CD14-positive monocyte (primary cell): ENCODE measurements at regions not wholly inside any gene's neighbourhood (a gene's known extent, or its start where the extent isn't known, plus 50 kb on each side); places are given as distances from the start of the nearest gene placed in this dataset.

ENCODE experiments used
- DNase-seq, 3 donors: peaks; one replicate each; pipeline ENCODE4 v3.0.0-alpha.2; 2011 to 2022
- H2AFZ ChIP-seq: 2 replicates; pipeline ENCODE4 v1.6.0; 2012; ENCODE audit warnings: mild to moderate bottlenecking, low read depth, low read length, inconsistent platforms; ENCODE audit not compliant: insufficient read depth, poor library complexity, severe bottlenecking
- H3K27ac ChIP-seq, 2 donors: 1 replicate in 1 of 2; 2 replicates in 1 of 2; pipeline ENCODE4 v1.5.1; 2012 to 2013; ENCODE audit warnings: low read length in 2 of 2, control low read depth in 1 of 2, inconsistent platforms in 1 of 2, low read depth in 1 of 2, mild to moderate bottlenecking in 1 of 2
- H3K27me3 ChIP-seq, 2 donors: one replicate each; pipeline versions ENCODE4 v1.6.0 to v1.6.1; 2011 to 2013; ENCODE audit warnings: low read length in 2 of 2; ENCODE audit not compliant: control insufficient read depth in 2 of 2, insufficient read depth in 2 of 2
- H3K36me3 ChIP-seq, 2 donors: replicated peaks in 1 of 2; 1 replicate in 1 of 2; 2 replicates in 1 of 2; pipeline versions ENCODE4 v1.5.1 to v1.6.1; 2012 to 2013; ENCODE audit warnings: low read length in 2 of 2, control low read depth in 1 of 2, inconsistent platforms in 1 of 2, mild to moderate bottlenecking in 1 of 2; ENCODE audit not compliant: insufficient read depth in 2 of 2, control insufficient read depth in 1 of 2
- H3K4me1 ChIP-seq, 2 donors: 1 replicate in 1 of 2; 2 replicates in 1 of 2; pipeline versions ENCODE4 v1.5.1 to v1.6.1; 2012 to 2013; ENCODE audit warnings: low read length in 2 of 2, control low read depth in 1 of 2, inconsistent platforms in 1 of 2, mild to moderate bottlenecking in 1 of 2, moderate library complexity in 1 of 2; ENCODE audit not compliant: insufficient read depth in 2 of 2, control insufficient read depth in 1 of 2
- H3K4me2 ChIP-seq: replicated peaks from 2 replicates; pipeline ENCODE3; 2012; ENCODE audit warnings: low read length, moderate library complexity, mild to moderate bottlenecking; ENCODE audit not compliant: poor library complexity, severe bottlenecking; ENCODE audit errors: extremely low read depth
- H3K4me3 ChIP-seq, 3 experiments: fragments of 200-600 bp in 1 of 3; sonication (generic) in 1 of 3; replicated peaks in 1 of 3; 1 replicate in 2 of 3; 2 replicates in 1 of 3; pipeline ENCODE4 v1.5.1; 2011 to 2013; ENCODE audit warnings: low read length in 3 of 3, mild to moderate bottlenecking in 3 of 3, control low read depth in 2 of 3, low read depth in 2 of 3, inconsistent platforms in 1 of 3, moderate library complexity in 1 of 3
- H3K79me2 ChIP-seq: 2 replicates; pipeline ENCODE4 v1.6.0; 2012; ENCODE audit warnings: mild to moderate bottlenecking, control low read depth, inconsistent platforms, low read length, moderate library complexity; ENCODE audit not compliant: insufficient read depth
- H3K9ac ChIP-seq: 2 replicates; pipeline ENCODE4 v1.6.0; 2017; ENCODE audit warnings: low read length, mild to moderate bottlenecking; ENCODE audit not compliant: insufficient read depth, poor library complexity, severe bottlenecking
- H3K9me3 ChIP-seq, 2 donors: replicated peaks in 1 of 2; 1 replicate in 1 of 2; 2 replicates in 1 of 2; pipeline versions ENCODE4 v1.5.1 to v1.6.1; 2012 to 2013; ENCODE audit warnings: low read length in 2 of 2, control low read depth in 1 of 2; ENCODE audit not compliant: control insufficient read depth in 1 of 2, insufficient read depth in 1 of 2
- H4K20me1 ChIP-seq: 2 replicates; pipeline ENCODE4 v1.6.0; 2012; ENCODE audit warnings: mild to moderate bottlenecking, low read length, control low read depth, moderate library complexity; ENCODE audit not compliant: insufficient read depth
- H3K27ac Mint-ChIP-seq, 7 donors: one replicate each; pipeline ENCODE4 v1.8.0; 2020; ENCODE audit warnings: mild to moderate bottlenecking in 7 of 7, mixed read lengths in 7 of 7, moderate library complexity in 6 of 7, inconsistent platforms in 2 of 7
- H3K27me3 Mint-ChIP-seq, 3 donors: one replicate each; pipeline ENCODE4 v1.8.0; 2021 to 2022; ENCODE audit warnings: low read depth in 3 of 3, mild to moderate bottlenecking in 3 of 3, mixed read lengths in 3 of 3, moderate library complexity in 3 of 3, inconsistent platforms in 1 of 3
- H3K36me3 Mint-ChIP-seq, 2 donors: one replicate each; pipeline ENCODE4 v1.8.0; 2020; ENCODE audit warnings: mixed read lengths in 2 of 2, inconsistent platforms in 1 of 2, mild to moderate bottlenecking in 1 of 2
- H3K4me1 Mint-ChIP-seq: one replicate; pipeline ENCODE4 v1.8.0; 2020; ENCODE audit warnings: mild to moderate bottlenecking, mixed read lengths
- H3K4me3 Mint-ChIP-seq, 2 donors: one replicate each; pipeline ENCODE4 v1.8.0; 2020; ENCODE audit warnings: mild to moderate bottlenecking in 2 of 2, mixed read lengths in 2 of 2, moderate library complexity in 1 of 2
- H3K9me3 Mint-ChIP-seq, 7 donors: one replicate each; pipeline ENCODE4 v1.8.0; 2020 to 2022; ENCODE audit warnings: mixed read lengths in 7 of 7, mild to moderate bottlenecking in 6 of 7, moderate library complexity in 6 of 7, inconsistent platforms in 2 of 7
- WGBS: methylation state at CpG from one replicate; pipeline ENCODE4 v1.1.5; 2013; ENCODE audit warnings: missing lambda C conversion rate; ENCODE audit not compliant: insufficient coverage; 5-methylcytosine and 5-hydroxymethylcytosine counted together
- intact Hi-C, 2 donors: fragments of 100-400 bp; cut with micrococcal nuclease; formaldehyde crosslinking; loops; one replicate each; pipeline versions ENCODE4 v1.15.0 to v1.15.1; 2023
- TF ChIP-seq, protein P1 (sequence below): fragments of 200-600 bp; IDR thresholded peaks from one replicate; pipeline ENCODE4 v1.8.0; 2022; ENCODE audit warnings: antibody characterized with exemption, mild to moderate bottlenecking

DNA sequence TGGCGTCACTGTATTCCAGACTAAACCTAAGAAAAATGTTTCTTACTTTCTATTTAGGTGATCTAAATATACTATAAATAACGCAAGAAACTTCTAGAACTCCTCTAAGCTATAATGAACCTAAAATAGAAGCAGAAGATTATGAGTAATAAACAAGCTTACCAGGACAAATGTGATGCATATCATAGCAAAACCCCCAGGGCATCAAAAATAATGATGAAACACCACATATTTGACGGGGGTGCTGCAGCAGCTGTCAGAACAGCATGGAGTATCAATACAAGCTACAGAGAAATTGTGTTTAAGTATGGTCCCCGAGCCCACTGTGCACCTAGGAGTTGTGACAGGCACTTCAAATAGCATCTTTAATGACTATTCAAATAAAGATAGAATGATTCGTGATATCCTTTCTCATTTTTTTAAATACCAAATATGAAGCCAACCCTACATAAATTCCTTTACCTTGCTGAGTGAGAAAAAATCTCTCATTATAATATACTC lies 337.3 kb downstream of the CENPC start:
- Mint-ChIP-seq H3K27me3 (no peaks in the 10 kb centered on the region), H3K4me3 (no peak overlapping the region), H3K27ac (no peak overlapping the region), H3K36me3 (no peaks in the 10 kb centered on the region), H3K4me1 (no peaks in the 10 kb centered on the region), H3K9me3 (peaks cover 0 to 9% (median 0%) of the 10 kb centered on the region in 7 donors)
- Histone ChIP-seq H3K4me1 (no peaks in the 10 kb centered on the region), H4K20me1 (no peaks in the 10 kb centered on the region), H3K36me3 (no peaks in the 10 kb centered on the region), H3K9ac (no peak overlapping the region), H3K27ac (no peak overlapping the region), H3K79me2 (no peaks in the 10 kb centered on the region), H2AFZ (no peak overlapping the region), H3K27me3 (no peaks in the 10 kb centered on the region), H3K4me2 (no peak overlapping the region), H3K4me3 (no peak overlapping the region), H3K9me3 (peaks cover 0 to 5% of the 10 kb centered on the region in 2 donors)
- intact Hi-C loops, result no loop called here
- TF ChIP-seq, protein P1, sequence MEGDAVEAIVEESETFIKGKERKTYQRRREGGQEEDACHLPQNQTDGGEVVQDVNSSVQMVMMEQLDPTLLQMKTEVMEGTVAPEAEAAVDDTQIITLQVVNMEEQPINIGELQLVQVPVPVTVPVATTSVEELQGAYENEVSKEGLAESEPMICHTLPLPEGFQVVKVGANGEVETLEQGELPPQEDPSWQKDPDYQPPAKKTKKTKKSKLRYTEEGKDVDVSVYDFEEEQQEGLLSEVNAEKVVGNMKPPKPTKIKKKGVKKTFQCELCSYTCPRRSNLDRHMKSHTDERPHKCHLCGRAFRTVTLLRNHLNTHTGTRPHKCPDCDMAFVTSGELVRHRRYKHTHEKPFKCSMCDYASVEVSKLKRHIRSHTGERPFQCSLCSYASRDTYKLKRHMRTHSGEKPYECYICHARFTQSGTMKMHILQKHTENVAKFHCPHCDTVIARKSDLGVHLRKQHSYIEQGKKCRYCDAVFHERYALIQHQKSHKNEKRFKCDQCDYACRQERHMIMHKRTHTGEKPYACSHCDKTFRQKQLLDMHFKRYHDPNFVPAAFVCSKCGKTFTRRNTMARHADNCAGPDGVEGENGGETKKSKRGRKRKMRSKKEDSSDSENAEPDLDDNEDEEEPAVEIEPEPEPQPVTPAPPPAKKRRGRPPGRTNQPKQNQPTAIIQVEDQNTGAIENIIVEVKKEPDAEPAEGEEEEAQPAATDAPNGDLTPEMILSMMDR, result no peak
- DNase-seq, result no peak
- WGBS, result no CpG with 5 or more reads among the region's 5 CpGs

DNA sequence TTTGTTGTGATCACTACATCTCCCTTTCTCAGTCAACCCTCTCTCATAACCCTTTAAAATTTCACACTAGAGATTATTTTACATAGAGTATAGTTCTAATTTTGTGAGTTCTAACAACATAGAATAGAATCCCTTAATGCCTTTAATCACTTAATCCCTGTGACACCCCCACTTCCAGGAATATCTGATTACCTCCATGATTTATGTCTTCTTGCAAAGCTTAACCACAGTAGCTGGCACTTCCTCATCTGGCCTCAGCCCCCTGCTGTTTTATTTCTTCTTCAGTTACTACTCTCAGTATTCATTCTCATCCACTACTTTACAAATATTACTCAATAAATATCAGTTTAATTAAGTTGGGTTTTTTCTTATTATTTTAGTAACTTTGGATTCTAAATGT lies 340.9 kb downstream of the CENPC start:
- H3K9me3 ChIP-seq, result no peaks in the 10 kb centered on the region
- H3K4me1 ChIP-seq, result no peaks in the 10 kb centered on the region
- H3K4me1 Mint-ChIP-seq, result no peaks in the 10 kb centered on the region
- H3K27ac Mint-ChIP-seq, result no peak overlapping the region
- no peak overlapping the region for H2AFZ ChIP-seq
- intact Hi-C loops, result no loop called here
- no peaks in the 10 kb centered on the region for H3K36me3 Mint-ChIP-seq
- no peak overlapping the region for H3K4me3 ChIP-seq
- H3K27me3 Mint-ChIP-seq, result no peaks in the 10 kb centered on the region
- H4K20me1 ChIP-seq, result no peaks in the 10 kb centered on the region
- H3K9me3 Mint-ChIP-seq, result peaks cover 0 to 5% (median 0%) of the 10 kb centered on the region in 7 donors
- H3K27ac ChIP-seq, result no peak overlapping the region
- no peaks in the 10 kb centered on the region for H3K27me3 ChIP-seq
- TF ChIP-seq, protein P1, result no peak
- no peak overlapping the region for H3K9ac ChIP-seq
- H3K79me2 ChIP-seq, result no peaks in the 10 kb centered on the region
- DNase-seq, result no peak
- no peak overlapping the region for H3K4me3 Mint-ChIP-seq
- no peak overlapping the region for H3K4me2 ChIP-seq
- no peaks in the 10 kb centered on the region for H3K36me3 ChIP-seq
